ENCODE measurements at regions not wholly inside any gene's neighbourhood (a gene's known extent, or its start where the extent isn't known, plus 50 kb on each side); places are given as distances from the start of the nearest gene placed in this dataset.

GRCh38 chr2:126059379-126059778 lies 596.6 kb upstream of the GYPC start:
- H3K36me3 Mint-ChIP-seq (ENCODE audit: low read depth), result 0 out of 2 replicates have a peak, but pooled peaks cover 18% of the 10 kb centered on the region
- H3K4me1 Mint-ChIP-seq (ENCODE audit: low read depth), result no peaks in the 10 kb centered on the region
- DNase-seq, result no peak
- no peak for TF ChIP-seq CTCF (IDR thresholded peaks at IDR 0.05)
- no peak overlapping the region for H3K27ac Mint-ChIP-seq
- H3K27me3 Mint-ChIP-seq (ENCODE audit: insufficient read depth), result no peaks in the 10 kb centered on the region
- no peak overlapping the region for H3K4me3 Mint-ChIP-seq
- H3K9me3 Mint-ChIP-seq, result peaks cover 69% of the 10 kb centered on the region

- TF ChIP-seq CTCF (IDR thresholded peaks at IDR 0.05), result no peak
- H3K4me1 Mint-ChIP-seq (ENCODE audit: low read depth), result no peaks in the 10 kb centered on the region
- no peak for DNase-seq
- H3K27me3 Mint-ChIP-seq (ENCODE audit: insufficient read depth), result no peaks in the 10 kb centered on the region; the same call in 1 of the 2 replicates
- H3K9me3 Mint-ChIP-seq, result peaks cover 42% of the 10 kb centered on the region
- no peak overlapping the region for H3K4me3 Mint-ChIP-seq
- no peak overlapping the region for H3K27ac Mint-ChIP-seq
- H3K36me3 Mint-ChIP-seq (ENCODE audit: low read depth), result no peaks in the 10 kb centered on the region
Observed at GRCh38 chr2:126085011-126085795, 570.8 kb upstream of the GYPC start.

- no peak for DNase-seq
- H3K36me3 Mint-ChIP-seq (ENCODE audit: low read depth), result no peaks in the 10 kb centered on the region
- H3K4me1 Mint-ChIP-seq (ENCODE audit: low read depth), result no peaks in the 10 kb centered on the region
- no peak for TF ChIP-seq CTCF (IDR thresholded peaks at IDR 0.05)
- H3K27ac Mint-ChIP-seq, result no peak overlapping the region
- no peaks in the 10 kb centered on the region; the same call in 1 of the 2 replicates for H3K27me3 Mint-ChIP-seq (ENCODE audit: insufficient read depth)
- peaks cover 18% of the 10 kb centered on the region for H3K9me3 Mint-ChIP-seq
- no peak overlapping the region for H3K4me3 Mint-ChIP-seq
Observed at GRCh38 chr2:126100962-126101361, 555.0 kb upstream of the GYPC start.

- H3K27ac Mint-ChIP-seq, result no peak overlapping the region
- H3K4me3 Mint-ChIP-seq, result no peak overlapping the region
- no peak for DNase-seq
- no peak for TF ChIP-seq CTCF (IDR thresholded peaks at IDR 0.05)
- H3K27me3 Mint-ChIP-seq (ENCODE audit: insufficient read depth), result no peaks in the 10 kb centered on the region; the same call in none of the 2 replicates
- H3K36me3 Mint-ChIP-seq (ENCODE audit: low read depth), result no peaks in the 10 kb centered on the region
- no peaks in the 10 kb centered on the region for H3K4me1 Mint-ChIP-seq (ENCODE audit: low read depth)
- peaks cover 15% of the 10 kb centered on the region for H3K9me3 Mint-ChIP-seq
Observed at GRCh38 chr2:126106006-126106405, 550.0 kb upstream of the GYPC start.

GRCh38 chr2:126107883-126108282 lies 548.1 kb upstream of the GYPC start:
- Mint-ChIP-seq H3K36me3 (ENCODE audit: low read depth) (no peaks in the 10 kb centered on the region), H3K9me3 (peaks cover 15% of the 10 kb centered on the region; the same call in 1 of the 2 replicates), H3K27me3 (ENCODE audit: insufficient read depth) (no peaks in the 10 kb centered on the region; the same call in none of the 2 replicates), H3K4me3 (no peak overlapping the region), H3K27ac (no peak overlapping the region), H3K4me1 (ENCODE audit: low read depth) (no peaks in the 10 kb centered on the region)
- no peak for DNase-seq
- no peak for TF ChIP-seq CTCF (IDR thresholded peaks at IDR 0.05)
